ENCODE measurements at regions not wholly inside any gene's neighbourhood (a gene's known extent, or its start where the extent isn't known, plus 50 kb on each side); places are given as distances from the start of the nearest gene placed in this dataset.
"Not testable (repeated sequence)": the region's sequence is repeated elsewhere in the genome, so short reads cannot be mapped to it uniquely, and the experiment has no call there.

DNA sequence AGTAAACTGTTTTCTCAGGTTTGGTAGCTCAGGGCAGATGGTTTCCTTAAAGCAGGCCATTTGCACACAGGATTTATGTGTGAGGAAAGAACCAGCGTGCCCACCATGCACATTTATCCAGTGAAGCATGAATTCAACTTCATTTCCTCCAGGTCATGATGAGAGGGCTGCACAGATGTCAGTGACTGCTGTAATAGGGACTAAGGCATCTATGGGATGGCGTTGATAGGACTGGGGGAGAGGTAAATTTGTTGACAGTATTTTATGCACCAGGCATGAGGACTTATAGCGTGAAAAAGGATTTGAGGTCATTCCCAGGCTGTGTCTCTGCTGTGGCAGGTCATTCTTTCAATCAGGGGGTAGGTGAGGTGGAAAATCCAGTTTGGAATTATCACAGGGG, 302.9 kb downstream of the XPNPEP1 start:
- peaks cover 5% of the 10 kb centered on the region for H3K4me1 Mint-ChIP-seq (ENCODE audit: unreplicated experiment)
- TF ChIP-seq, protein P1, sequence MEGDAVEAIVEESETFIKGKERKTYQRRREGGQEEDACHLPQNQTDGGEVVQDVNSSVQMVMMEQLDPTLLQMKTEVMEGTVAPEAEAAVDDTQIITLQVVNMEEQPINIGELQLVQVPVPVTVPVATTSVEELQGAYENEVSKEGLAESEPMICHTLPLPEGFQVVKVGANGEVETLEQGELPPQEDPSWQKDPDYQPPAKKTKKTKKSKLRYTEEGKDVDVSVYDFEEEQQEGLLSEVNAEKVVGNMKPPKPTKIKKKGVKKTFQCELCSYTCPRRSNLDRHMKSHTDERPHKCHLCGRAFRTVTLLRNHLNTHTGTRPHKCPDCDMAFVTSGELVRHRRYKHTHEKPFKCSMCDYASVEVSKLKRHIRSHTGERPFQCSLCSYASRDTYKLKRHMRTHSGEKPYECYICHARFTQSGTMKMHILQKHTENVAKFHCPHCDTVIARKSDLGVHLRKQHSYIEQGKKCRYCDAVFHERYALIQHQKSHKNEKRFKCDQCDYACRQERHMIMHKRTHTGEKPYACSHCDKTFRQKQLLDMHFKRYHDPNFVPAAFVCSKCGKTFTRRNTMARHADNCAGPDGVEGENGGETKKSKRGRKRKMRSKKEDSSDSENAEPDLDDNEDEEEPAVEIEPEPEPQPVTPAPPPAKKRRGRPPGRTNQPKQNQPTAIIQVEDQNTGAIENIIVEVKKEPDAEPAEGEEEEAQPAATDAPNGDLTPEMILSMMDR (conservative IDR thresholded peaks at IDR 0.05) = no peak
- H3K36me3 Mint-ChIP-seq = no peaks in the 10 kb centered on the region
- H3K9me3 Mint-ChIP-seq = peaks cover 16% of the 10 kb centered on the region
- no peak overlapping the region for H3K27ac Mint-ChIP-seq
- DNase-seq (ENCODE audit: extremely low spot score, unreplicated experiment) = no peak
- no peaks in the 10 kb centered on the region for H3K27me3 Mint-ChIP-seq
- H3K4me3 Mint-ChIP-seq = no peak overlapping the region

DNA sequence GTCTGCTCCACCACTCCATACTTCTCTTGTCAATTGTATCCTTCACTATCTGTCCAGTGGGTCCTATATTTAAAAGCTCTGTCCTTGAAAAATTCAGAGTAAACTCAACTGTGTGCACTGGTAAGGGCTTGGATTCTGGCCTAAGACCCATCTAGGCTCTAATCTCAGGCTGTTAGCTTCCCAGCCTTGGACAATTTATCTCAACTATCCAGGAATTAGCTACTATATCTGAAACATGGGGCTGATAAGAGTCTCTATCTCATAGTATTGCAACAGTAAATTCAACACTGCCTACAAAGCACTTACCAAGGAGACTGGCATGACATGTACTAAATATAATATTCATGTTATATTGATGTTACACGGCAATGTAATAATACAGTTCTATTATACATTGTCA, 303.4 kb downstream of the XPNPEP1 start:
- TF ChIP-seq, protein P1 (conservative IDR thresholded peaks at IDR 0.05) = no peak
- DNase-seq (ENCODE audit: extremely low spot score, unreplicated experiment) = no peak
- Mint-ChIP-seq H3K27me3 (no peaks in the 10 kb centered on the region), H3K36me3 (no peaks in the 10 kb centered on the region), H3K4me3 (no peak overlapping the region), H3K4me1 (ENCODE audit: unreplicated experiment) (peaks cover 5% of the 10 kb centered on the region), H3K9me3 (peaks cover 16% of the 10 kb centered on the region), H3K27ac (no peak overlapping the region)

DNA sequence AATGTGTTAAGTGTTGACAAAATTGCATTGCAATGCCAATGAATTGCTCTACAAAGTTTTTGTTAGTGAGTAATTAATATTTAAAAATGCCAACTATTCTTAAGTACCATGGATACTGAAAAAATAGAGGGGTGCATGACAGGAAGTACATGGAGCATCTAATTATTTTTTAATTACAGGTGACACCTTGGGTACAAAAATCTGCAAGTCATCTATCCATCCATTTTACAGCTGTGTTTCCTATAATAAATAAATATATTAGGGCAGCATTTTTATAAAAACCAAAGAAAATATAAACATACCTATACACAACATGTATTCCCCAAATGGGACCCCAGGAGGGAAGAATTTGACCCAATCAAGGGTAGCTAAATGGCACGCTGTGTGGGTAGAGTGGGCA, 304.6 kb downstream of the XPNPEP1 start:
- Mint-ChIP-seq H3K4me3 (no peak overlapping the region), H3K36me3 (no peaks in the 10 kb centered on the region), H3K4me1 (ENCODE audit: unreplicated experiment) (peaks cover 5% of the 10 kb centered on the region), H3K27ac (no peak overlapping the region), H3K27me3 (no peaks in the 10 kb centered on the region), H3K9me3 (peaks cover 16% of the 10 kb centered on the region)
- no peak for DNase-seq (ENCODE audit: extremely low spot score, unreplicated experiment)
- TF ChIP-seq, protein P1 (conservative IDR thresholded peaks at IDR 0.05) = no peak

DNA sequence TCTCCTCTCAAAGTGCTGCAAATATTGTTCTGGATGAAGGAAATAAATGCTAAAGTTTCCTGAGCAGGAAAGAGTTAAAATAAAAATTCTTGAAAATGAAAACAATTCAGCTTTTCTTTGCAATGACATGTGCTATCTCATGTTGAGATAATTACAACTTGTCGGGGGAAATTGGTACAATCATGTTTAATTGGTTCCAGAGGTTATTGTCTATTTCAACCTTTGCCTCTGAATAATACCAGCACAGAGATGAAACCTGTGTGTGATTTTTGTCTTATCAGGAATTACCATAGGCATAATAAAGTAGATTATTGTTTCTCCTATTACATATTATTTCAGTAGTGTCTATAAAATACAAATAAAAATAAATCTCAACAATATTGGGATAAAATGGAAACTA, 305.0 kb downstream of the XPNPEP1 start:
- Mint-ChIP-seq H3K27ac (no peak overlapping the region), H3K36me3 (no peaks in the 10 kb centered on the region), H3K27me3 (no peaks in the 10 kb centered on the region), H3K4me3 (no peak overlapping the region), H3K9me3 (peaks cover 16% of the 10 kb centered on the region), H3K4me1 (ENCODE audit: unreplicated experiment) (peaks cover 5% of the 10 kb centered on the region)
- TF ChIP-seq, protein P1 (conservative IDR thresholded peaks at IDR 0.05) = no peak
- no peak for DNase-seq (ENCODE audit: extremely low spot score, unreplicated experiment)

DNA sequence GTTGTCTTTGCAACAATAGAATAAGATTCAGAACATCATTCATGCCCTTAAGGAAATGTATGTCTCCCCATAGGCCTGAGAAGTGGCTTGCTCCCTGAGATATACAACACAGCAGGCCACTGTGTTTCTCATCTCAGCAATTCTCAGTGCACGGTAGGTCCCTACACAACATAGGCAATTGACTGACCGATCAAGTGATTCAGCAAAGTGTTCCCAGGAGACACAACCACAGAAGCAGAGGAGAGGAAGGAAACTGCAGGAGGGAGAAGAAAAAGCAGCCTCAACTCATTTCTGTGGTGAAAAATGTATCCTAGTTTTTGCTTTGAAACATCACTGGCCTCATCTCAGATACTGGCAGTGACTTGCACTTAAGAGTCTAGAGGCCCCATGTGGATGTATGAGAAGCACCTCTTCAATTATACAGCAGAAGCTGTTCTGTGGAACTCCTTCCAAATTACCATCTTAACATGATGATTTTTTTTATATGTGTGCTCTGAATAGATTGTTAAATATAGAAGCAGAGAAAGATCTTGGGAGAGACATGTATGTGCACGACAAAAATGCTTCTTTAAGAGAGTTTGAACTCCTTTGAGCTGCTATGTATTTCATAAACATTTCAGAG, 306.8 kb downstream of the XPNPEP1 start:
- no peaks in the 10 kb centered on the region for H3K36me3 Mint-ChIP-seq
- peaks cover 12% of the 10 kb centered on the region for H3K9me3 Mint-ChIP-seq
- no peak overlapping the region for H3K27ac Mint-ChIP-seq
- H3K27me3 Mint-ChIP-seq = no peaks in the 10 kb centered on the region
- H3K4me3 Mint-ChIP-seq = no peak overlapping the region
- TF ChIP-seq, protein P1 (conservative IDR thresholded peaks at IDR 0.05) = no peak
- DNase-seq (ENCODE audit: extremely low spot score, unreplicated experiment) = no peak
- H3K4me1 Mint-ChIP-seq (ENCODE audit: unreplicated experiment) = peaks cover 5% of the 10 kb centered on the region

DNA sequence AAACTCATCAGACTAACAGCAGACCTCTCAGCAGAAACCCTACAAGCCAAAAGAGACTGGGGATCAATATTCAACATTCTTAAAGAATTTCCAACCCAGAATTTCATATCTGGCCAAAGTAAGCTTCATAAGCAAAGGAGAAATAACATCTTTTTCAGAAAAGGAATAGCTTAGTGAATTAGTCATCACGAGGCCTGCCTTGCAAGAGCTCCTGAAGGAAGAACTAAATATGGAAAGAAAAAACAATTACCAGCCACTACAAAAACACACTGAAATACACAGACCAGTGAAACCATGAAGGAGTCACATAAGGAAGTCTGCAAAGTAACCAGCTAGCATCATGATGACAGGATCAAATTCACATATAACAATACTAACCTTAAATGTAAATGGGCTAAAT, 328.0 kb downstream of the XPNPEP1 start:
- not testable (repeated sequence) for H3K36me3 Mint-ChIP-seq; H3K4me1 Mint-ChIP-seq (ENCODE audit: unreplicated experiment); H3K27me3 Mint-ChIP-seq; H3K4me3 Mint-ChIP-seq; H3K27ac Mint-ChIP-seq; DNase-seq (ENCODE audit: extremely low spot score, unreplicated experiment)
- H3K9me3 Mint-ChIP-seq = peaks cover 29% of the 10 kb centered on the region

Data from type B pancreatic cell (in vitro differentiated cells).